ENCODE measurements at regions not wholly inside any gene's neighbourhood (a gene's known extent, or its start where the extent isn't known, plus 50 kb on each side); places are given as distances from the start of the nearest gene placed in this dataset.

DNA sequence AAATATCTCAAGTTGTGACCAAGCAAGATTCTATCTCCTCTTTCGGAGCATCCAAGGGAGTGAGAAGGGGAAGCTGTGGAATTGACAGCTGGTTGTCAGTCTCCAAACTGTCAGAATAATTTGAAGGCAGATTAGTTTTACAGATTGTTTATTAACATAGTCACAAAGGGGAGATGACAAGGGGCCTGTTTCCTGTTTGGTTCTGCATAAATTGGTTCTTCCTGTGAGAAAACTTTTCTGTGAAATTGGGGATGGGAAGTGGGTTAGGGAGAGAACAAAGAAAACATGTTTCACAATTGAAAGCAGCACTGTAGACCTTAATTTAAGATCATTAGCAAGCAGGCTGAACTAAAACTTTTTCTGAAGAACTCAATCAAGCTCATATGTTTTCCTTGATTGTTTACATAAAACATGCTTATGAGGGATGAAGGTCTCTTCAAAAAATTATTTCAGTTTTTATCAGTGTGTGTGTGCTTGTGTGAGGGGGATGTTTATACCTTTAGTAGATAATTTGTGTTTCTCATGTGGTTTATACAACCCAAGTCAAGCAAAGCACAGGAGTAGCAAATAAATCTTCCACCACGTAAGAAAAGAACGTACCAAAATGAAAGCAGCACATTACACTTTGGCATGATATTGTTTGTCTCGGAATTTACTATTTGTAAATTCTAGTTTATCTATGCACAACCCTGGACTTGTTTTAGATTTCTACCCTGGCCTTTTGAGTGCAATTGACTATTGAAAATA lies 604.9 kb upstream of the CDH2 start:
- H3K4me3 ChIP-seq (ENCODE audit: low read depth, low read length) = no peak overlapping the region
- TF ChIP-seq, protein P1, sequence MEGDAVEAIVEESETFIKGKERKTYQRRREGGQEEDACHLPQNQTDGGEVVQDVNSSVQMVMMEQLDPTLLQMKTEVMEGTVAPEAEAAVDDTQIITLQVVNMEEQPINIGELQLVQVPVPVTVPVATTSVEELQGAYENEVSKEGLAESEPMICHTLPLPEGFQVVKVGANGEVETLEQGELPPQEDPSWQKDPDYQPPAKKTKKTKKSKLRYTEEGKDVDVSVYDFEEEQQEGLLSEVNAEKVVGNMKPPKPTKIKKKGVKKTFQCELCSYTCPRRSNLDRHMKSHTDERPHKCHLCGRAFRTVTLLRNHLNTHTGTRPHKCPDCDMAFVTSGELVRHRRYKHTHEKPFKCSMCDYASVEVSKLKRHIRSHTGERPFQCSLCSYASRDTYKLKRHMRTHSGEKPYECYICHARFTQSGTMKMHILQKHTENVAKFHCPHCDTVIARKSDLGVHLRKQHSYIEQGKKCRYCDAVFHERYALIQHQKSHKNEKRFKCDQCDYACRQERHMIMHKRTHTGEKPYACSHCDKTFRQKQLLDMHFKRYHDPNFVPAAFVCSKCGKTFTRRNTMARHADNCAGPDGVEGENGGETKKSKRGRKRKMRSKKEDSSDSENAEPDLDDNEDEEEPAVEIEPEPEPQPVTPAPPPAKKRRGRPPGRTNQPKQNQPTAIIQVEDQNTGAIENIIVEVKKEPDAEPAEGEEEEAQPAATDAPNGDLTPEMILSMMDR (IDR thresholded peaks at IDR 0.05; ENCODE audit: borderline replicate concordance, insufficient read depth, low read depth, low read length) = no peak

DNA sequence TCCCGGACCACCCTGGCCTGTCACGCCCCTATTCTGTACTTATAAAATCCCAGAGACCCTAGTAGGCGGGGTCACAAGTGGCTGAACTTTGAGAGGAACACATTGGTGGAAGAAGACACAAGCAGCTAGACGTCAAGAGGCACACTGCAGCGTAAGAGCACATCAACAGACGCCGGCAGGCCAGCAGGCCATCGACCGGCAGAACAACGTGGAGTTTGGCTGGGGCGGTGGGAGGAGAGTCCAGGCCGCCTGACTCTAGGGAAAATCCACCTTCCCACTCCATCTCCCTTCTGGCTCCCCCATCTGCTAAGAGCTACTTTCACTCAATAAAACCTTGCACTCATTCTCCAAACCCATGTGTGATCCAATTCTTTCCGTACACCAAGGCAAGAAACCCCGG lies 601.8 kb upstream of the CDH2 start:
- no peak overlapping the region for H3K4me3 ChIP-seq (ENCODE audit: low read depth, low read length)
- TF ChIP-seq, protein P1 (IDR thresholded peaks at IDR 0.05; ENCODE audit: borderline replicate concordance, insufficient read depth, low read depth, low read length) = no peak

DNA sequence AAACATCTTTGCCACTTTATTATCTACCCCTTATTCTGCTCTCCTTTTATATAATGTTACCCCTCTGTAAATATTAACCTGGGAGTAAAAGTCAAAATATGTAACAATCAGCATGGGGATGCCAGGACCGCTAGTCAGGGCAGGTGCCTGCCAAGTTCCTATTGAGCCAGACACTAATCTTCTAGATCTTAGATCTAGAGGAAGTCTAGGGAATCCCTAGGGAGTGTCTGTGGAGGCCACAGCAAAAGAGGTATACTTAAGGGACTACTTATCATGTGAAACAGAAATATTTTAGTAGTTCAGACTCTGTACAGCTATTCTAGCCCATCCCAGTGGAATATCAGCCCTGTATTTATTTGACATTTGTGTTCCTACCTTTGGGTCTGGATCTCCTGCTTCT lies 600.8 kb upstream of the CDH2 start:
- TF ChIP-seq, protein P1 (IDR thresholded peaks at IDR 0.05; ENCODE audit: borderline replicate concordance, insufficient read depth, low read depth, low read length) = no peak
- H3K4me3 ChIP-seq (ENCODE audit: low read depth, low read length) = no peak overlapping the region

DNA sequence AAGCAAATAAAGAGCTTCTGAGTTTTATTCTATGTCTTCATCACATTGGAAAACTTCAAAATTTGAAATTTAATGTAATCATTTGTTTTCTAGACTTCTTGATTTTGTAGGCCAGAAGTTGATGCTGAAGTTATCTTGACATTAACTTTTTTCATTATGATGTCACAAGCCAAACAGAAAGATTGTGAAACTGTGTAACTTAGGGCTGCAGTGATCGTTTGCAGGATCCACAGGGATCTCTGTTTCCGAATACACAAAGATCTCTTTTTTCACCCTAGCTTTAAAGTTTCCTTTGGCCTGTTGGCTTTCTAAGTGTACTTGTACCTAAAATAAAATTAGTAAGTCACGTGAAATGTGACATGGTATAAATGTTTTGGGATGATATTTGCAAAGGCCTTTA lies 594.9 kb upstream of the CDH2 start:
- H3K4me3 ChIP-seq (ENCODE audit: low read depth, low read length) = no peak overlapping the region
- TF ChIP-seq, protein P1 (IDR thresholded peaks at IDR 0.05; ENCODE audit: borderline replicate concordance, insufficient read depth, low read depth, low read length) = no peak

DNA sequence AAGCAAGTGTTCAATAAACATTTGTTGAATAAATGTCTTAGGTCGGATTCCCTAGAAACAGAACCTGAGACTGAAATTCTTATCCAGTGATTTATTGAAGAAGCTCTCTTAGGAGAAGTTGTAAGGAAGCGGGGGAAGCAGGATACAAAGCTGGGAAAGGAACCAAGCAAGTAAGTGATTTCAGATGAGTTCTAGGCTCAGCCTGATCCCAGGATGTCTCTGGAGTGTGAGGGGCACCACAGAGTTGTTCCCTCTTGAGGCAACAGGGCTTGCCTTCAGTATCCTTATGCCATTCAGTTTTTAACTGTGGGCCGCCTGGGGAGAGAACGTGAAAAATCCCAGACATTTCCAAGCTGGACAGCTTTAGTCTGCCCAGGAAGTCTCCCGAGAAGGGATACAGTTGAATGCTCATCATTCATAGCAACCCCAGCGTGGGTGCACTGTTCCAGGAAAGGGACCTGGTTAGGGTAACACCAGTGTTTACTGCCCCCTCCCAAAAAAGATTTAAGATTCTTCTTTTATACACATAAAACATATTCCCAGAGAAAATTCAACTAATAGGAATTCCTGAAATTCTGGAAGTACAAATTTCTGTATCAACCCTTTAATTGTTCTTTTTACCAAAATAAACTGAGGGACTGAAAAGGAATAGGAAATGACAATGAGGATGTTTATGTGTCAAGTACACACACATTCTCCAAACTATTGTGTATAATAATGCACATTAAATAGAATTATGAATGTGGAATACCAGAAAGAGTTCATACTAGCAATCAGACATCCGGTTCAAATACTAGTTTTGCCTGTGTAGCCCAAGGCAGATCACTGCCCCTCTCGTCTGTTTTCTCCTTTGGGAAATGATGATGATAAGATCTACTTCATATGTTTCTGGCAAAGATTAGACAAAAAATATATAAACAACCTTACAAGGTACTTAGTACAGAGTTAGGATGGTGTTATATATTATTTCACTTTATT lies 592.1 kb upstream of the CDH2 start:
- TF ChIP-seq, protein P1 (IDR thresholded peaks at IDR 0.05; ENCODE audit: borderline replicate concordance, insufficient read depth, low read depth, low read length) = no peak
- no peak overlapping the region for H3K4me3 ChIP-seq (ENCODE audit: low read depth, low read length)

DNA sequence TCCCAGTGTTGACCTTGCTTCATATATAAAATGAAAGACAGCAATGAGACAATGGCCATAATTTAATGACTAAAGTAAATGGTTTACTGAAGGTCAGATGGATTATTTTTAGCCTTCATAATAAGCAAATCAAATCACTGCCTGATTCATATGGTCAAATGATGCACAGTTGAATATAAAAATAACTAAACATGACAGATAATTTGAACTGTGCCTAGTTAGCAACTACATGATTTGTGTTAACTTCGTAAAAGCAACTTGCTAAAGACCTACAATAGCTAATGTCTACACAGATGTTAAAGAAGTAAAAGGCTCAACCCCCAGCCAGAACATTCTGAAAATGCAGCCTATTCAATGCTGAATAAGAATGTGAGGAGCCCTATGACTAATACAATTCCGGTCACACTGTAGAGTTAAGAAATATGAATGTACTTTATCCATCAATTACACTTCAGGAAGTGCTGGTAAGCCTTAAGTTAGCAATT lies 590.8 kb upstream of the CDH2 start:
- TF ChIP-seq, protein P1 (IDR thresholded peaks at IDR 0.05; ENCODE audit: borderline replicate concordance, insufficient read depth, low read depth, low read length) = no peak

More for the DNA sequence above, 590.8 kb upstream of the CDH2 start:
- no peak overlapping the region for H3K4me3 ChIP-seq (ENCODE audit: low read depth, low read length)

Data from GM12875 (cell line).